Psoas muscle (tissue), 7 donors: ENCODE measurements at regions not wholly inside any gene's neighbourhood (a gene's known extent, or its start where the extent isn't known, plus 50 kb on each side); places are given as distances from the start of the nearest gene placed in this dataset.

Source experiments
- ATAC-seq, 4 donors: fragments of 200-7000 bp; cut with Tn5 transposase; one replicate each; pipeline ENCODE4 v1.9.1; 2020; ENCODE audit warnings: moderate library complexity in 3 of 4, mild to moderate bottlenecking in 2 of 4
- DNase-seq, 2 donors: peaks; one replicate each; pipeline ENCODE4 v3.0.0-alpha.2; 2020
- H3K27ac ChIP-seq: fragments of 200-600 bp; one replicate; pipeline ENCODE4 v1.8.0; 2022
- H3K27me3 ChIP-seq, 3 donors: fragments of 200-600 bp in 1 of 3; one replicate each; pipeline versions ENCODE4 v1.6.1 to v1.8.0; 2013 to 2022; ENCODE audit warnings: low read length in 2 of 3, mild to moderate bottlenecking in 2 of 3, moderate library complexity in 1 of 3; ENCODE audit not compliant: insufficient read depth in 3 of 3
- H3K36me3 ChIP-seq, 2 donors: fragments of 200-600 bp in 1 of 2; one replicate each; pipeline versions ENCODE4 v1.6.1 to v1.8.0; 2013 to 2022; ENCODE audit warnings: low read depth in 1 of 2, mild to moderate bottlenecking in 1 of 2, moderate library complexity in 1 of 2; ENCODE audit not compliant: insufficient read depth in 1 of 2
- H3K4me1 ChIP-seq: fragments of 200-600 bp; one replicate; pipeline ENCODE4 v1.8.0; 2022
- H3K4me3 ChIP-seq: fragments of 200-600 bp; one replicate; pipeline ENCODE4 v1.8.0; 2022; ENCODE audit warnings: mild to moderate bottlenecking
- H3K9me3 ChIP-seq: fragments of 200-600 bp; one replicate; pipeline ENCODE4 v1.8.0; 2022
- CTCF ChIP-seq: fragments of 200-600 bp; IDR thresholded peaks from one replicate; pipeline ENCODE4 v1.8.0; 2022; ENCODE audit warnings: antibody characterized with exemption
- WGBS, 3 donors: extraction: QIAGEN DNeasy Blood & Tissue Kit; methylation state at CpG; one replicate each; pipeline versions ENCODE4 v1.1.6 to v1.1.7; 2013; 5-methylcytosine and 5-hydroxymethylcytosine counted together
- intact Hi-C, 2 donors: fragments of 100-400 bp; cut with DNase I; formaldehyde crosslinking; loops; one replicate each; pipeline versions ENCODE4 v1.11.0 to v1.14.2; 2022
- donor health status: healthy with polysubstance abuse.
- donor health status: DM: no; HTN: no; CAD: no; lungs with moderate emphysema.
- donor health status: Bipolar disorder and iron deficiency.
- donor health status: healthy.
- donor health status: DM: yes; HTN: yes; CAD: no.
- donor health status: DM: no; HTN: no; CAD: no.
- donor health status: DM: yes; HTN: yes; CAD: no.

GRCh38 chr10:30116041-30116491, 56.7 kb upstream of the JCAD start:
- 40 to 57% (median 47%) methylated on average over 7 of the region's 7 CpGs for WGBS, 3 donors
- intact Hi-C loops = no loop called here
- Histone ChIP-seq H3K4me3 (no peak overlapping the region), H3K27ac (no peak overlapping the region), H3K4me1 (peaks cover 8% of the 10 kb centered on the region), H3K36me3 (no peaks in the 10 kb centered on the region), H3K9me3 (no peaks in the 10 kb centered on the region), H3K27me3 (peaks cover 0 to 5% (median 0%) of the 10 kb centered on the region in 3 donors)
- DNase-seq (no peak), ATAC-seq (no peak)
- TF ChIP-seq CTCF = no peak

- peaks cover 0 to 5% (median 0%) of the 10 kb centered on the region in 3 donors for H3K27me3 ChIP-seq
- intact Hi-C loops = no loop called here
- TF ChIP-seq CTCF = no peak
- no peaks in the 10 kb centered on the region for H3K36me3 ChIP-seq
- H3K9me3 ChIP-seq = no peaks in the 10 kb centered on the region
- H3K27ac ChIP-seq = no peak overlapping the region
- peaks cover 8% of the 10 kb centered on the region for H3K4me1 ChIP-seq
- 54 to 63% (median 57%) methylated on average over 6 of the region's 6 CpGs for WGBS, 3 donors
- no peak for DNase-seq
- H3K4me3 ChIP-seq = no peak overlapping the region
- no peak for ATAC-seq
Measured at GRCh38 chr10:30115626-30115940, 56.2 kb upstream of the JCAD start.

GRCh38 chr10:30114881-30115625, 55.7 kb upstream of the JCAD start:
- DNase-seq (no peak), ATAC-seq (no peak)
- WGBS, 3 donors = 28 to 31% (median 30%) methylated on average over 13 of the region's 13 CpGs
- Histone ChIP-seq H3K27ac (no peak overlapping the region), H3K9me3 (no peaks in the 10 kb centered on the region), H3K4me3 (no peak overlapping the region), H3K27me3 (peaks cover 0 to 5% (median 0%) of the 10 kb centered on the region in 3 donors), H3K4me1 (peaks cover 8% of the 10 kb centered on the region), H3K36me3 (no peaks in the 10 kb centered on the region)
- intact Hi-C loops = no loop called here
- no peak for TF ChIP-seq CTCF

GRCh38 chr10:30114401-30114800, 55.0 kb upstream of the JCAD start:
- intact Hi-C loops = no loop called here

More at GRCh38 chr10:30114401-30114800, 55.0 kb upstream of the JCAD start:
- no peak overlapping the region for H3K27ac ChIP-seq
- peaks cover 0 to 5% (median 0%) of the 10 kb centered on the region in 3 donors for H3K27me3 ChIP-seq
- WGBS, 3 donors = 94 to 98% (median 95%) methylated on average over 1 of the region's 1 CpG
- H3K9me3 ChIP-seq = no peaks in the 10 kb centered on the region
- TF ChIP-seq CTCF = no peak
- DNase-seq (no peak), ATAC-seq (no peak)
- H3K4me3 ChIP-seq = no peak overlapping the region
- peaks cover 8% of the 10 kb centered on the region for H3K4me1 ChIP-seq
- no peaks in the 10 kb centered on the region for H3K36me3 ChIP-seq
